ENCODE measurements at regions not wholly inside any gene's neighbourhood (a gene's known extent, or its start where the extent isn't known, plus 50 kb on each side); places are given as distances from the start of the nearest gene placed in this dataset.

DNA sequence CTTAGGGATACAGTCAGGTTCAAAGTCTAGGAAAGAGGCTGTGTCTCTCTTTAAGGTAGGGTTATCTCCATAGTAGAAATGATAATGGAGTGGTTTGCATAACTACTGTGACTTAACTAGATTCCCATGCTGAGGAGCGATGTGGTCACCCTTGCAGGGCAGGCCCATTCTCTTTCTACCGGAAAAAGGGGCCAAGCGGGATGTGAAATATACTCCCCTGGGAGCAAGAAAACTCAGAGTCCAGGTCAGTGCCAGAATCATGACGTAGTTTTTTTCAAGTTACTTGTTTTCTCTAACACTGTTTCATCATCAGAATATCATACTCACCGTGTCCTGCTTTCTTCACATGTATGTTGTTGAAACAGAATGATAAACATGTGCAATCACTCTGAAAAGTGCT is 649.0 kb upstream of the ANKRD30A start:
- TF ChIP-seq, protein P1, sequence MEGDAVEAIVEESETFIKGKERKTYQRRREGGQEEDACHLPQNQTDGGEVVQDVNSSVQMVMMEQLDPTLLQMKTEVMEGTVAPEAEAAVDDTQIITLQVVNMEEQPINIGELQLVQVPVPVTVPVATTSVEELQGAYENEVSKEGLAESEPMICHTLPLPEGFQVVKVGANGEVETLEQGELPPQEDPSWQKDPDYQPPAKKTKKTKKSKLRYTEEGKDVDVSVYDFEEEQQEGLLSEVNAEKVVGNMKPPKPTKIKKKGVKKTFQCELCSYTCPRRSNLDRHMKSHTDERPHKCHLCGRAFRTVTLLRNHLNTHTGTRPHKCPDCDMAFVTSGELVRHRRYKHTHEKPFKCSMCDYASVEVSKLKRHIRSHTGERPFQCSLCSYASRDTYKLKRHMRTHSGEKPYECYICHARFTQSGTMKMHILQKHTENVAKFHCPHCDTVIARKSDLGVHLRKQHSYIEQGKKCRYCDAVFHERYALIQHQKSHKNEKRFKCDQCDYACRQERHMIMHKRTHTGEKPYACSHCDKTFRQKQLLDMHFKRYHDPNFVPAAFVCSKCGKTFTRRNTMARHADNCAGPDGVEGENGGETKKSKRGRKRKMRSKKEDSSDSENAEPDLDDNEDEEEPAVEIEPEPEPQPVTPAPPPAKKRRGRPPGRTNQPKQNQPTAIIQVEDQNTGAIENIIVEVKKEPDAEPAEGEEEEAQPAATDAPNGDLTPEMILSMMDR (IDR thresholded peaks at IDR 0.05; ENCODE audit: low read length) = no peak
- no peak for TF ChIP-seq EZH2 (optimal IDR thresholded peaks at IDR 0.05; ENCODE audit: low read depth, low read length)

Data from MM.1S (cell line).